Aorta (tissue), 5 donors: ENCODE measurements at regions not wholly inside any gene's neighbourhood (a gene's known extent, or its start where the extent isn't known, plus 50 kb on each side); places are given as distances from the start of the nearest gene placed in this dataset.

Experiments used
- ATAC-seq: fragments of 200-7000 bp; cut with Tn5 transposase; one replicate; pipeline ENCODE4 v1.9.1; 2022; ENCODE audit warnings: moderate library complexity; ENCODE audit not compliant: low FRiP score
- DNase-seq, 2 donors: peaks; one replicate each; pipeline ENCODE4 v3.0.0-alpha.2; 2020
- H3K27ac ChIP-seq, 2 donors: one replicate each; pipeline ENCODE4 v1.5.1; 2013; ENCODE audit warnings: low read length in 2 of 2, mild to moderate bottlenecking in 2 of 2, moderate library complexity in 2 of 2, control low read depth in 1 of 2, inconsistent platforms in 1 of 2, low read depth in 1 of 2
- H3K27me3 ChIP-seq, 2 donors: one replicate each; pipeline ENCODE4 v1.6.1; 2013; ENCODE audit warnings: control low read depth in 1 of 2, low read length in 1 of 2, mild to moderate bottlenecking in 1 of 2, moderate library complexity in 1 of 2; ENCODE audit not compliant: insufficient read depth in 2 of 2, control insufficient read depth in 1 of 2
- H3K36me3 ChIP-seq, 2 donors: one replicate each; pipeline ENCODE4 v1.6.1; 2013; ENCODE audit warnings: control low read depth in 1 of 2, low read length in 1 of 2, mild to moderate bottlenecking in 1 of 2; ENCODE audit not compliant: insufficient read depth in 2 of 2, control insufficient read depth in 1 of 2
- H3K4me1 ChIP-seq, 2 donors: one replicate each; pipeline ENCODE4 v1.6.1; 2013; ENCODE audit warnings: low read length in 2 of 2, control low read depth in 1 of 2, mild to moderate bottlenecking in 1 of 2, moderate library complexity in 1 of 2; ENCODE audit not compliant: insufficient read depth in 2 of 2, control insufficient read depth in 1 of 2
- H3K4me3 ChIP-seq, 2 donors: one replicate each; pipeline ENCODE4 v1.5.1; 2013; ENCODE audit warnings: low read length in 2 of 2, control low read depth in 1 of 2, mild to moderate bottlenecking in 1 of 2
- H3K9me3 ChIP-seq: one replicate; pipeline ENCODE4 v1.6.1; 2013; ENCODE audit warnings: mild to moderate bottlenecking, low read length; ENCODE audit not compliant: control insufficient read depth
- WGBS, 2 donors: extraction: QIAGEN DNeasy Blood & Tissue Kit; methylation state at CpG; one replicate each; pipeline ENCODE4 v1.1.7; 2013; 5-methylcytosine and 5-hydroxymethylcytosine counted together
- intact Hi-C, 2 donors: fragments of 100-400 bp; cut with DNase I; formaldehyde crosslinking; loops; one replicate each; pipeline versions ENCODE4 v1.14.2 to v1.15.0; 2022
- donor health status: healthy with polysubstance abuse.
- donor health status: Bipolar disorder and iron deficiency.
- donor health status: DM: no; HTN: no; CAD: no.
- donor health status: DM: no; HTN: no; CAD: no.
- donor health status: DM: yes; HTN: yes; CAD: no.

- Histone ChIP-seq H3K27me3 (no peaks in the 10 kb centered on the region), H3K27ac (no peak overlapping the region), H3K36me3 (no peaks in the 10 kb centered on the region), H3K4me1 (no peaks in the 10 kb centered on the region), H3K4me3 (no peak overlapping the region), H3K9me3 (no peaks in the 10 kb centered on the region)
- intact Hi-C loops = no loop called here
- DNase-seq (peak in 1 of 2 donors; percentile 69), ATAC-seq (no peak)
- WGBS, 2 donors = 92 to 94% methylated on average over 18 of the region's 18 CpGs
These were observed 57.2 kb upstream of the IER5L start for GRCh38 chr9:129235041-129235930.

DNA sequence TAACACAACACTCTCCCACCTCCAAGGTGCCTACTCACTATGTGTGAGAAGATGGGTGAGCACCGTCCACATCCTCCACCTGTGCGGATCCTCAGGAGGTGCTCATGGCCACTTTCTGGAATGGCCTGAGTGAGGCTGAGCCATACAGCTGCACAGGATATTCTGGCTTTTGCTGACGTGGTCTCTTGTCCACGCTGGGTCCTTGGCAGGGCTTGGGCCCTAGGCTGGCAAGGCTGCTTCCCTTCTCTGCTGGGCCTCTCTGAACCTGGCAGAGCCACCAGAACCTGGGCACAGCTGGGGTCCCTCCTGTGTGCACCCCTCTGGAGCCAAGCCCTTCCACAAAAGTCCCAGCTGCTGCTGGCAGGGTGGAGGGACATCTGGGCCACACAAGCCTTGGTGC lies 56.4 kb upstream of the IER5L start:
- DNase-seq = peak in 1 of 2 donors; percentile 44
- ATAC-seq = no peak
- 71 to 86% methylated on average over 4 of the region's 4 CpGs for WGBS, 2 donors
- intact Hi-C loops = no loop called here
- H3K9me3 ChIP-seq = no peaks in the 10 kb centered on the region
- H3K4me1 ChIP-seq = no peaks in the 10 kb centered on the region
- no peak overlapping the region for H3K27ac ChIP-seq
- no peak overlapping the region for H3K4me3 ChIP-seq
- H3K27me3 ChIP-seq = no peaks in the 10 kb centered on the region
- H3K36me3 ChIP-seq = no peaks in the 10 kb centered on the region

DNA sequence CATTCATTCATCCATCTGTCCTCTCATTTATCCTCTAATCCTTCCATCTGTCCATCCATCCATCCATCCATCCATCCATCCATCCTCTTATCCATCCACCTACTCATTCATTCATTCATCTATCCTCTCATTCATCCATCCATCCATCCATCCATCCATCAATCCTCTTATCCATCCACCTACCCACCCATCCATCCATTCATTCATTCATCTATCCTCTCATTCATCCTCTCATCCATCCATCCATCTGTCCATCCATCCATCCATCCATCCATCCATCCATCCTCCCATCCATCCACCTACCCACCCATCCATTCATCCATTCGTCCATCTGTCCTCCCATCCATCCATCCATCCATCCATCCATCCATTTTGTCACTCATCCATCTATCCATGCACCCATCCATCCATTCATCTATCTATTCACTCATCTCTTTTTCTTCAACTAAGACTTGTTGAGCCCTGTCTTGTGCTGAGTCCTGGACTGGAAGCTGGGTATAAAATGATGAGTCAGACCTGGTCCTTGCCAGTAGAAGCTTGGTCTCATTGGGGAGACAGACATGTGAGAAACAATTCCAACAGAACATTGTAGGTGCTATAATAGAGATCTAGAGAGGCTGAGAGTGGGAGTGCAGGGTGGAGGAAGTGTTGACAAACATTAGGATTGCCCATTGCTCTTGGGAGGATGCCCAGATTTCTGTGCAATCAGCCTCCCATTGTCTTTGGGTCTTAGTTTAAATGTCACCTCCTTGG lies 55.0 kb upstream of the IER5L start:
- Histone ChIP-seq H3K36me3 (no peaks in the 10 kb centered on the region), H3K4me3 (no peak overlapping the region), H3K4me1 (no peaks in the 10 kb centered on the region), H3K27ac (no peak overlapping the region), H3K9me3 (no peaks in the 10 kb centered on the region), H3K27me3 (no peaks in the 10 kb centered on the region)
- ATAC-seq = no peak
- intact Hi-C loops = no loop called here
- 91 to 96% methylated on average over 1 of the region's 1 CpG for WGBS, 2 donors
- no peak for DNase-seq

DNA sequence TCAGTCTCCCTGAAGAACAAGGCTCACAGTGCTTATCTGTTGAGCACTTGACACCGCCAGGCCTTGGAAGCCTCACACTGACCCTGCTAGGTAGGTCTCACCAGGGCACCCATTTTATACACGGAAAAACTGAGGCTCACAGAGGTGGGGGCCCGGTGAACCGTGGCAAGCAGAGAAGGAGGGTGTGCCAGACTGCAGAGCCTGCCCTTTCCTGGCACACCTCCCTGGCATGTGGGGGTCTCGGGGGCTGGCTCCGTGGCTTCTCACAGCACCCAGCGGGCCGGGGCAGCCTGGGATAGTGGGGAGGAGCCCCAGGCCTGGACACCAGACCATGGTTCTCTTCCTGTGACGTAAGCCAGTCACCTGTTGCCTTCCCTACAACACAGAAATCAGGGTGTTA lies 53.7 kb upstream of the IER5L start:
- no peaks in the 10 kb centered on the region for H3K36me3 ChIP-seq

DNA sequence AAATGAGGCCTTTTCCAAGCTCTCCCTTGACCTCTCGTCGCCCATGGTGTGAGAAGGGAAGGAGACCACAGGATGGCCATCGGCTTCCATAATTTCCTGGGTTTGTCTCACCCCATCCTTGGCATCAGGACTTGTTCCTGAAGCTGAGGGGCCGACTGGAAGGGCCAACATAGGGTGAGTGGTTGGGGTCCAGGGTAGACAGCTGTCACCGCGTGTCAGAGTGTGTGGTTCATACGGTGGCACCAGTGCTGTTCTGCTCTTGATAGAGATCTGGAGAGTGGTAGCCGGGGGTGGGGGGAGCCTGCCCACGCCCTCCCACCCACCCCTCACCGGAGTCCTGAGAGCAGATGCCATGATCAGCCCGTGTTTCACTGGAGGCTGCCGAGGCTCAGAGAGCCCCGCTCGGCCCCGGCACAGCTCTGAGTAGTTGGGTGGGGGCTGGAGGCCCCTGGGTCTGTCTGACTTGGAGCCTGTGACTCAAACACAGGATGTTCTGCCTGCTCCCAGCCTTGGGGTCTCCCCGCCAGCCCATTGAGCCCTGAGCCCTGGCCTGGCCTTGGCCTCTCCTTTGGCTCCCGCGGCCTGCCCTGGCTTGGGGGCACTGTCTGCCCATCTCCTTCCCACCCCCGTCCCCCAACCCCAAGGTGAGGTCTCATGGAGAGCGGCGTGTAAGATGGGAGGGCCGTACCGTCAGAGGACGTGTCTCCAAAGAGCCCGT lies 53.1 kb upstream of the IER5L start:
- ATAC-seq = no peak
- Histone ChIP-seq H3K9me3 (no peaks in the 10 kb centered on the region), H3K36me3 (no peaks in the 10 kb centered on the region), H3K4me3 (no peak overlapping the region), H3K27ac (no peak overlapping the region), H3K4me1 (no peaks in the 10 kb centered on the region), H3K27me3 (no peaks in the 10 kb centered on the region)
- 91 to 93% methylated on average over 24 to 25 of the region's 25 CpGs for WGBS, 2 donors
- intact Hi-C loops = no loop called here
- peak in 1 of 2 donors; percentile 48 for DNase-seq

More for the DNA sequence above, 53.7 kb upstream of the IER5L start:
- intact Hi-C loops = no loop called here
- peak in 1 of 2 donors; percentile 46 for DNase-seq
- no peaks in the 10 kb centered on the region for H3K9me3 ChIP-seq
- ATAC-seq = no peak
- H3K4me3 ChIP-seq = no peak overlapping the region
- WGBS, 2 donors = 92 to 93% methylated on average over 9 of the region's 9 CpGs
- no peaks in the 10 kb centered on the region for H3K4me1 ChIP-seq
- H3K27me3 ChIP-seq = no peaks in the 10 kb centered on the region
- H3K27ac ChIP-seq = no peak overlapping the region

DNA sequence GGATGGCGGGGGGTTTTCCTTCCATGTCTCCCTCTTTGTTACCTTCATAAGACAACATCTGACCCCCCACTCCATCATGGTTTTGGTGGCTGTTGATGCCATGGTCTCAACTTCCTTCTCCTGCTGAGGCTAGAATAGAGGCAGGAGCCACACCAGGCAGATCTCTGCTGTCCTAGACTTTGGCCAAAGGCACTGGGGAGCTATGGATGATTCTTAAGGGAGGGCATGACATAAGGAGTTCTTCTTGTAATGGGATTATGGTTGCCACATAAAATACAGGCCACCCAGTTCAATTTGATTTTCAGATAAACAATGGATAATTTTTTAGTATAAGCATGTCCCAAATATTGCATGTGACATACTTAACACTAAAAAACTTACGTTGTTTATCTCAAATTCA lies 52.2 kb upstream of the IER5L start:
- 70 to 97% methylated on average over 2 of the region's 2 CpGs for WGBS, 2 donors
- Histone ChIP-seq H3K36me3 (no peaks in the 10 kb centered on the region), H3K4me3 (no peak overlapping the region), H3K9me3 (no peaks in the 10 kb centered on the region), H3K27ac (no peak overlapping the region), H3K27me3 (no peaks in the 10 kb centered on the region), H3K4me1 (no peaks in the 10 kb centered on the region)
- DNase-seq (no peak), ATAC-seq (no peak)
- intact Hi-C loops = no loop called here
